OCI-LY1 (cell line): ENCODE measurements at regions not wholly inside any gene's neighbourhood (a gene's known extent, or its start where the extent isn't known, plus 50 kb on each side); places are given as distances from the start of the nearest gene placed in this dataset.

Source experiments
- H2AFZ ChIP-seq: fragments of 200-600 bp; sonication (generic), shearing (Covaris generic); 2 replicates; pipeline ENCODE4 v1.6.0; 2014; ENCODE audit warnings: antibody characterized with exemption, mild to moderate bottlenecking, low read length
- H3F3A ChIP-seq: fragments of 200-600 bp; sonication (generic), shearing (Covaris generic); 2 replicates; pipeline ENCODE4 v1.6.0; 2014; ENCODE audit warnings: mild to moderate bottlenecking, antibody characterized with exemption, low read length, moderate library complexity; ENCODE audit not compliant: insufficient read depth
- H3K27ac ChIP-seq: fragments of 200-600 bp; sonication (generic); 2 replicates; pipeline ENCODE4 v1.5.1; 2014; ENCODE audit warnings: low read length, mixed run types, mild to moderate bottlenecking, low read depth; ENCODE audit not compliant: poor library complexity, severe bottlenecking
- H3K27me3 ChIP-seq: fragments of 200-600 bp; sonication (generic); 2 replicates; pipeline ENCODE4 v1.6.0; 2014; ENCODE audit warnings: antibody characterized with exemption, mild to moderate bottlenecking, low read length, moderate library complexity; ENCODE audit not compliant: insufficient read depth
- H3K36me3 ChIP-seq: fragments of 200-600 bp; sonication (generic); 2 replicates; pipeline ENCODE4 v1.6.1; 2014; ENCODE audit warnings: mild to moderate bottlenecking, antibody characterized with exemption, low read length, moderate library complexity, mixed read lengths; ENCODE audit not compliant: insufficient read depth
- H3K4me1 ChIP-seq: fragments of 200-600 bp; sonication (generic); 2 replicates; pipeline ENCODE4 v1.5.1; 2014; ENCODE audit warnings: mild to moderate bottlenecking, low read length, moderate library complexity; ENCODE audit not compliant: insufficient read depth, severe bottlenecking
- H3K4me2 ChIP-seq: fragments of 200-600 bp; sonication (generic), shearing (Covaris generic); 2 replicates; pipeline ENCODE4 v1.6.1; 2014; ENCODE audit warnings: low read length
- H3K4me3 ChIP-seq: fragments of 200-600 bp; sonication (generic); 2 replicates; pipeline ENCODE4 v1.5.1; 2014; ENCODE audit warnings: low read length, low read depth, mild to moderate bottlenecking, mixed read lengths; ENCODE audit not compliant: poor library complexity, severe bottlenecking
- H3K79me2 ChIP-seq: fragments of 200-600 bp; shearing (Covaris generic); 2 replicates; pipeline ENCODE4 v1.6.1; 2016; ENCODE audit warnings: mixed run types, low read length, mixed read lengths; ENCODE audit not compliant: insufficient read depth
- H3K9ac ChIP-seq: fragments of 200-600 bp; sonication (generic), shearing (Covaris generic); 2 replicates; pipeline ENCODE4 v1.6.1; 2014; ENCODE audit warnings: mild to moderate bottlenecking, low read length, mixed read lengths
- H3K9me2 ChIP-seq: fragments of 200-600 bp; sonication (generic), shearing (Covaris generic); 2 replicates; pipeline ENCODE4 v1.6.1; 2014; ENCODE audit warnings: low read depth, mild to moderate bottlenecking, low read length, mixed read lengths
- H3K9me3 ChIP-seq: fragments of 200-600 bp; shearing (Covaris generic); 2 replicates; pipeline ENCODE4 v1.6.1; 2014; ENCODE audit warnings: low read length, mixed read lengths
- H4K20me1 ChIP-seq: fragments of 200-600 bp; sonication (generic), shearing (Covaris generic); 2 replicates; pipeline ENCODE4 v1.6.0; 2016; ENCODE audit warnings: mild to moderate bottlenecking, low read length; ENCODE audit not compliant: insufficient read depth
- CTCF ChIP-seq: fragments of 200-600 bp; sonication (generic), shearing (Covaris generic); IDR thresholded peaks from 2 replicates; pipeline ENCODE4 v1.5.1; 2017; ENCODE audit warnings: mild to moderate bottlenecking, antibody characterized with exemption, low read length, moderate library complexity, mixed read lengths
- EZH2 ChIP-seq: fragments of 200-600 bp; sonication (generic), shearing (Covaris generic); IDR thresholded peaks from 2 replicates; pipeline ENCODE4 v1.8.0; 2017; ENCODE audit warnings: borderline replicate concordance, mixed run types, mild to moderate bottlenecking, antibody characterized with exemption, low read length, moderate library complexity, mixed read lengths

- H3K27ac ChIP-seq, result no peak overlapping the region
- H3K36me3 ChIP-seq, result no peaks in the 10 kb centered on the region
- H3K27me3 ChIP-seq, result no peaks in the 10 kb centered on the region
- H3K79me2 ChIP-seq, result no peaks in the 10 kb centered on the region
- no peak overlapping the region for H3K4me2 ChIP-seq
- H3F3A ChIP-seq, result no peaks in the 10 kb centered on the region
- H4K20me1 ChIP-seq, result no peaks in the 10 kb centered on the region
- H3K9ac ChIP-seq, result no peak overlapping the region
- H3K4me3 ChIP-seq, result no peak overlapping the region
- no peaks in the 10 kb centered on the region for H3K9me3 ChIP-seq
- no peak overlapping the region for H2AFZ ChIP-seq
- H3K4me1 ChIP-seq, result no peaks in the 10 kb centered on the region
- H3K9me2 ChIP-seq, result no peaks in the 10 kb centered on the region
- TF ChIP-seq CTCF, result no peak
- no peak for TF ChIP-seq EZH2
These were observed 111.6 kb upstream of the FNDC3A start for GRCh38 chr13:48864100-48864499.

GRCh38 chr13:48866249-48866648 is 109.5 kb upstream of the FNDC3A start:
- H3K4me2 ChIP-seq, result no peak overlapping the region
- TF ChIP-seq CTCF (no peak), EZH2 (no peak)
- no peaks in the 10 kb centered on the region for H4K20me1 ChIP-seq
- H3K4me1 ChIP-seq, result no peaks in the 10 kb centered on the region
- H3K4me3 ChIP-seq, result no peak overlapping the region
- H3K9ac ChIP-seq, result no peak overlapping the region
- no peaks in the 10 kb centered on the region for H3K27me3 ChIP-seq
- H2AFZ ChIP-seq, result no peak overlapping the region
- H3K36me3 ChIP-seq, result no peaks in the 10 kb centered on the region
- H3F3A ChIP-seq, result no peaks in the 10 kb centered on the region
- no peaks in the 10 kb centered on the region for H3K79me2 ChIP-seq
- H3K27ac ChIP-seq, result no peak overlapping the region
- H3K9me3 ChIP-seq, result no peaks in the 10 kb centered on the region
- no peaks in the 10 kb centered on the region for H3K9me2 ChIP-seq

GRCh38 chr13:48873081-48873480 is 102.6 kb upstream of the FNDC3A start:
- Histone ChIP-seq H3K79me2 (no peaks in the 10 kb centered on the region), H2AFZ (no peak overlapping the region), H3K27me3 (no peaks in the 10 kb centered on the region), H3K9me2 (no peaks in the 10 kb centered on the region), H3K27ac (no peak overlapping the region), H3K36me3 (no peaks in the 10 kb centered on the region), H3K9ac (no peak overlapping the region), H3K9me3 (no peaks in the 10 kb centered on the region), H3K4me2 (no peak overlapping the region), H4K20me1 (no peaks in the 10 kb centered on the region), H3K4me3 (no peak overlapping the region), H3K4me1 (no peaks in the 10 kb centered on the region), H3F3A (no peaks in the 10 kb centered on the region)
- TF ChIP-seq EZH2 (no peak), CTCF (no peak)
